SH-SY5Y (cell line): ENCODE measurements at regions not wholly inside any gene's neighbourhood (a gene's known extent, or its start where the extent isn't known, plus 50 kb on each side); places are given as distances from the start of the nearest gene placed in this dataset.

ENCODE experiments used
- GATA2 ChIP-seq: IDR thresholded peaks from 2 replicates; pipeline ENCODE4 v1.6.1; 2011; ENCODE audit warnings: mild to moderate bottlenecking, low read depth, low read length
- GATA3 ChIP-seq: IDR thresholded peaks from 2 replicates; pipeline ENCODE4 v1.6.1; 2011; ENCODE audit warnings: low read depth, mild to moderate bottlenecking, low read length, moderate library complexity

DNA sequence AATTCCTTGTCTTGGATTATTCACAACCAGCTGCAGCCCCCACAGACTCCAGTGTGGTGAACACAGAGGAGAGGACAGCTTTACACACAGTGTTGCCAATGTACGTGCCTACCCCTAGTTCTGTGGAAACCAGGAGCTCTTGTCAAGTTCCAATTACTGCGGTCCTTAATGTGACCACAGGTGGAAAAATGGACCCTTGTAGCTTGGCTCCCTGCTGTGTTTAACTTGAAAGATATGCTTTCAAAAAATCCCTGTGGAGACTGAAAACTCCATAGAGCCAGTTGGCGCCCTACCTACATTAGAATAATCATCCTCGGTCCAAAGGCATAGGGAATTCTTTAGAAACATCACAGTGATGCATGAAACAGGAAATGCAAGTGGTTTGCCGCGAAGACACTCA lies 118.3 kb upstream of the SLC22A23 start:
- TF ChIP-seq GATA2 (no peak), GATA3 (no peak)

DNA sequence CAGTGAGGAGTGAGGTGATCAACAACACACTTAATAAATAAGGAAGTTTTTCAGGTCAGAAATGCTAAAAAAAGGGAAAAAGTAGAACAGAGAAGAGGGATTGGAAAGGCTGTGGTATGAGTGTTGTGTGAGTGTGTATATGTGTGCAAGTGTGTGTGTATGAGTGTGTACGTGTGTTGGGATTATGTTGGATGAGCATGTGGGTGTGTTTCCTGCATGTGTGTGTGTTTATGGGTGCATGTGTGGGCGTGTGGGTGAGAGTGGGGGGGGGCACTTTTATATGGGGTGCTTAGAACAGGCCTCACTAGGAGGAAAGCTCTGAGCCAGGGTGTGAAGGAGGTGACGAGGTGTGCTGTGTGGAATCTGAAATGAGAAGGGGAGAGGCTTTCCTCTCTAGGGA lies 116.8 kb upstream of the SLC22A23 start:
- TF ChIP-seq GATA2 (no peak), GATA3 (no peak)

DNA sequence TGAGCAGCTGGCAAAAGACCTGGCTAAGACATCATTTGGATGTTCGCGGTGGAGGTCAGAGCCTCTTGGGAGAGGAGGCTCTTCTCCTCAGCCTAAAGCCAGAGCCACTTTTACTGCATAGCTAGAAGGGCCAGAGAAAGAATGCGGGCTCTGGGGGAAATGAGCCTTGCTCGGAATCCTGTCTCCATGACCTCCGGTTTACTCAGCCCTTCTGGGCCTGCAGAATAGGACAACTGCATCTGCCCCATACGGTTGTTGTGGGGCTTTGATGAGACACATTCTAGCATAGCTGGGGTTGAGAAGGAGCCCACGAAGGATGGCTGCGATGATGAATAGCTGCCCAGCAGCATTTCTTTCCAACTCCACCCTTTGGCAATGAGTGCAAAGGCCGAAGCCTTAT lies 115.0 kb upstream of the SLC22A23 start:
- TF ChIP-seq GATA2 (no peak), GATA3 (no peak)

DNA sequence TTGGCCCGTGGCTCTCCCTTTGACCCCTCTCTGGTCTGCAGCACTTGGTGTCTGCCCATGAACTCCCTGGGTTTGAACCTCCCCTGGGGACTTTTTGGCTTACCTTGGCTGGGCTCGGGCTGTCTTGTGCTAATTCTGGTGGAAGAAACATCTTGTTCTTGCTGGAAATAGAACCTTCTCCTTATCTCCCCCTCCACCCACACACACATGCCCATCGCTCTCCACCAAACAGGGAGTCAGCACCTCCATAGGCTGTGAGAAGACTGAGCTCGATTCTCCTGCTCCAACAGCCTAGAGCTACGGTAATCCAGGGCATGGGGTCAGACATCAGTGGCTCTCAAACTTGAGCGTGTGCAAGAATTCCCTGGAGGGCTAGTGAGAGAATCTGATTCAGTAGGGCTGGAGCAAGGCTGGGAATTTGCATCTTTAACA lies 114.4 kb upstream of the SLC22A23 start:
- TF ChIP-seq GATA3 (no peak), GATA2 (no peak)

DNA sequence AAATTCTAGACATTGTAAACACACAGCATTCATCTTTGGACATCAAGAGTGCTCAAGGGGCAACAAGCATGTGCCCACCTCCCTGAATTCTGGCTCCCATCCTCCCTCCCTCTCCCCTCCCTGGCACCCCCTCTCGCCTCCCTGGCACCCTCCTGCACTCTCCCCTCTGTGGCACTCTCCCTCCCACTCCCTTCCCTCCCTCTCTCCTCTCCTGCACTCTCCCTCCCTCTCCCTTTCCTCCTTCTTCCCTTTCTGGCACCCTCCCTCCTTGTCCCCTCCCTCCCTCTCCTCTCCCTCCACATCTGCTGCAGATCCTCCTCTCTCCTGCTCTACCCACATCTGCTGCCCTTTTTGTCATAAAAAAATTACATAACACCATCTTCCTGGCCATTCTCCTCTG lies 113.0 kb upstream of the SLC22A23 start:
- TF ChIP-seq GATA3: no peak
- TF ChIP-seq GATA2: no peak

DNA sequence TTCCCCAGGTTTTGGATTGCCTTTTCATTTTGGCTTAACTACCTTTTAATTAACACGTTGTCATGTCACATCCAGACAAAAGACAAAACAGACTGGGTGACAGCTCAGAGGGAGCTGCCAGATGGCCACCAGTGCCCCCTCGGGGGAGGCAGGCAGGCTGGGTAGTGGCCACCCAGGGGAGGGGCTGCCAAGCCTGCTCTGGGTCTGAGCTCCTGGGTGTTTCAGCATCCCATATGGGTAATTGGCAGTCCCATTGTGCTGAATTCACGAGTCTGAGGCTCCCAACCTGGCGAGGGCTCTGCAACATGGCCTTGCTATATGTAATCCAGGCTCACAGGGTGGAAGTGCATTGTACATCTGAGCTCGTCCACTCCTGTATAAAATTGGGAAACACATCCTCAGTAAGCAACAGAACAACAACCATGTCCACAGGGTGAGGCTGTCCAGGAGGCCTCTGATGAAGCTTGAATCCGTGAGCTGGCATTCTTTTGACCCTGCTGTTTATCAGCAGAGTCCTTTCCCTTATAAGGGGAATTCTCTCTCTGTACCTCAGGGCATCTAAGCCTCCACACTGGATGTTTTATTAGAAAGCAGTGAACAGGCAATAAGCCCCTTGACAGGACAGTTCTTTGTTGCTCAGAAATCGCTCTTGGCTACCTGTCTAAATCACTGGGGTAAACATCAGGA lies 111.7 kb upstream of the SLC22A23 start:
- TF ChIP-seq GATA3 (no peak), GATA2 (no peak)

DNA sequence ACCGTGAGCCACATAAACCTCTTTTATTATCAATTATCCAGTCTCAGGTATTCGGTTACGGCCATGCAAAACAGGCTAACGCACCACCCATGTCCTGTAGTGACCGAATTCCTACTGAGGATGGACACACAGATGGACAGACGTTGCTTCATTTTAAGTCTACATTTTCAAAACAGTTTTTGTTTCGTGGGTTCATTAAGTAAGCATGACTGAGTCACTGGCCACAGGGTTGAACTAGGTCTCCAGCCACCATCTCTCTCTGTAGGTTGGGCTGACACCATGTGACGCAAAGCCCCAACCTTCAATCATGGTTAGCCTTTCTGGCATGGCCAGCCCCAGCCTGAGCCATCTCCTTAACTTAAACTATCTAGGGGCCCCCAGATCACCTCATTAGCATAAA lies 110.0 kb upstream of the SLC22A23 start:
- TF ChIP-seq GATA2: no peak
- TF ChIP-seq GATA3: no peak

DNA sequence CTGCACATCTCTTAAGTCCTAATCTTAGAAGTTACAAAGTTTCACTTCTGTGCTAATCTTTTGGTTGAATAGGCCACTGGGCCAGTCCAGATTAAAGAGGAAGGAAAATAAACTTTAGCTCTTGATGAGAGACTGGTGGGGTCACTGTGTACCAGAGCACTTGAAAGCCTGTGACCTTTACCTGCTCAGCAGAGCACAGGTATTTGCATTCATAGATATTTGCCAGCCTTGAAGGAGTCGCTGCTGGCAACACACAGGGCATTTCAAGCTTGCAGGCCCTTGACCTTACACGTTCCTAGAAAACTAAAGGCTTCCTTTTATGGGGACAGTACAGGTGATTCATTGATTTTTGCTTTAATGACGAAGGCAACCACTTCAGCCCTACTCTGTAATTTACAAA lies 108.4 kb upstream of the SLC22A23 start:
- TF ChIP-seq GATA3 (no peak), GATA2 (no peak)

DNA sequence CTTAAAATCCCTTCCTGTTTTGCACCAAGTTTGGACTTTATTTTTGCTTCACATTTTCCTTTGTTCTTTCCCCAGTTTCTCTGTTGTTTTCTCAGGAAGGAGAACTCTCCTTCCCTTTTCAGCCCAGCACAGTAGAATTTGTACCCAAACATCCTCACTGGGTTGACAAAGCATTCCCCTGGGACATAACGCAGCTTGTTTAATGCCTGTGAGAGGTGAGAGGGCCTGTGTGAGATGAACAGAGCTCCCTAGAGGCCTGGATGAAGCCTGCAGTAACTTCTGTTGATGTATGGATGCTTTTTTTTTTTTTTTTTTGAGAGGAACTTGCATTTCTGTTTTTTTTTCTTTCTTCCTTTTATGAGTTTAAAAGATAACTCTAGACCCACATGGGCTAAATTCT lies 104.9 kb upstream of the SLC22A23 start:
- TF ChIP-seq GATA2 (no peak), GATA3 (no peak)

DNA sequence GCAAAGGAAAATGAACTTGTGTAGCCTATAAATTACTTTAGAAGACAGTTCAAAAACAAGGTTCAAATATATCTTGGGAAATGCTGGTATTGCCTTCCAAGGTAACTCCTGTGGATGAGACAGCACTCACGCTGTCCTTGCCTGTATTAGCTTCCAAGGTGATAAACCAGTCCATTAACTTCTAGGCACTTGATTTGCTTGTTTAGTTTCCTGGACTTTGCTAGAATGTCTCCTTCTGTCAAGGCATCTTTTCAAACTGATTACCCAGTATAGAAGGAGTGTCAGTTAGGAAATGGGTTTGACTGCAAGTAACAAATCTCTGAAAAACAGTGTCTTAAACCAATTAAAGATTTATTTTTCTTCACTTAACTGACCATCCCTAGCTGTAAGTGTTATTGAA lies 103.4 kb upstream of the SLC22A23 start:
- TF ChIP-seq GATA2 (no peak), GATA3 (no peak)

DNA sequence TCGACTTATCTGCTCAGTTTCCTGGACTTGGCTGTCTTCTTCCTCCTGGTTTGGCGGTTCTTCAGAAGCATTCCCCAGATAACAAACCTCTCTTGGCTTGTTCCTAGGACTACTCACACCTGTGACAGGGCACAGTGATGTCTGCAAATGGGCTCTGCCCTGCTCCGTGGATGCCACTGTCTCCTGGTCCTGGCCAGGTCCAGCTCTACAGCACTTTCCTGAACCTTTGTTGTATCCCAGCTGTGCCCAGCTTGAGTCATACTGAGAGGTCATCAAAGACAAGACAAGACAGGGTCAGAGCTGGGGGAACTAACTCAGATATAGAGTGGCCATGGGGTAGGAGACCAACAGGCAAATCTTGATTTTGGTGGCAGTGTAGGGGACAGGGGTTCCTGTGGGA lies 102.7 kb upstream of the SLC22A23 start:
- TF ChIP-seq GATA3 (no peak), GATA2 (no peak)

DNA sequence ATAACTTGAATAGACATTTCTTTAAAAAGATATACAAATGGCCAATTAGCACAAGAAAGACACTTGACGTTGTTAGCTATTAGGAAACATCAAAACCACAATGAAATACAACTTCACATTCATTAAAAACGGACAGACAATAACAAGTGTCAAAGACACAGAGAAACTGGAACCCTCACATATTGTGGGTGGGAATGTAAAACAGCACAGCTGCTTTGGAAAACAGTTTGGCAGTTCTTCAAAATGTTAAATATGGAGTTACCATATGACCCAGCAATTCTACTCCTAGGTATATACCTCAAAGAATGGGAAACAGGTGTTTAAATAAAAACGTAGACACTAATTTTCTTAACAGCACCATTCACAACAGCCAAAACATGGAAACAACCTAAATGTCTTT lies 100.5 kb upstream of the SLC22A23 start:
- TF ChIP-seq GATA3: no peak
- no peak for TF ChIP-seq GATA2

DNA sequence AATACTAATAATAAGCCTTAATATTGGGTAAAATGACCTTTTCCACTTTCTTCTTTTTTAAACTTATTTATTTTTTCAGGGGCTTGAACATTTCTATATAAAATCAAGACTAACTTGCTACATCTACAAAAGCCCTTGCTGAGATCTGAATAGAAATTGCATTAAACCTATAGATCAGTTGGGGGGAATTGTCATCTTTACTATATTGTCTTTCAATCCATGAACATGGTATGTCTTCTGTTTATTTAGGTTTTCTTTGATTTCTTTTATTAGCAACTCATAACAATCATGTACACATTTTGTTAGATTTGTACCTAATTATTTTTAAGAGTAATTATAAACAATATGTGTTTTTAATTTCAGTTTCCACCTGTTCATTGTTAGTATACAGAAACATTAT lies 96.4 kb upstream of the SLC22A23 start:
- TF ChIP-seq GATA3: no peak
- TF ChIP-seq GATA2: no peak

DNA sequence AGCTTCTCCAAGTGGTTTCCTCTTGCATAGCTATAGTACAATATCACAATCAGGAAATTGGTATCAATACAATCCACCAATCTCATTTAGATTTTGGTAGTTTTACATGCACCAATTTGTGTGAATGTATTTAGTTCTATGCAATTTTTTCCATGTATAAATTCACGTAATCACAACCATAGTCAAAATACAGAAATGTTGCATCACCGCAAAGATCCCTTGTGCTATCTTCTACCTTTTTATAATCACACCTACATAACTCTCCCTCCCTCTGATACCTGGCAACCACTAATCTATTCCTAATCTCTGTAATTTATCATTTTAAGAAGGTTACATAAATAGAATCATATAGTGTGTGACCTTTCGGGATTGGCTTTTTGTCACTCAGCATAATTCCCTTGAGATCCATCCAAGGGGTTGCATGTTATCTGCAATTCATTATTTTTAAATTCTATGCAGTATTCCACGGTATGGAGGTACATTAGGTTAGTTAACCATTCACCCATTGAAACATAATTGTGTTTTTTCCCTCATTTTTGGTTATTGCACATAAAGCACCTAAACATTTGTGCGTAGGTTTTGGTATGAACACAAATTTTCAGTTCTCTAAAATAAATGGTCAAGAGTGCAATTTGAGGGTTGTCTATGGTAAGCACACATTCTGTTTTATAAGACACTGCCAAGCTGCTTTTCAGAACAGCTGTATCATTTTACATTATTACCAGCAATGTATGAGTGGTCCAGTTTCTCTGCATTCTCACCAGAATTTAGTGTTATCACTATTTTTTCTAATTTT lies 95.1 kb upstream of the SLC22A23 start:
- TF ChIP-seq GATA3 (no peak), GATA2 (no peak)

DNA sequence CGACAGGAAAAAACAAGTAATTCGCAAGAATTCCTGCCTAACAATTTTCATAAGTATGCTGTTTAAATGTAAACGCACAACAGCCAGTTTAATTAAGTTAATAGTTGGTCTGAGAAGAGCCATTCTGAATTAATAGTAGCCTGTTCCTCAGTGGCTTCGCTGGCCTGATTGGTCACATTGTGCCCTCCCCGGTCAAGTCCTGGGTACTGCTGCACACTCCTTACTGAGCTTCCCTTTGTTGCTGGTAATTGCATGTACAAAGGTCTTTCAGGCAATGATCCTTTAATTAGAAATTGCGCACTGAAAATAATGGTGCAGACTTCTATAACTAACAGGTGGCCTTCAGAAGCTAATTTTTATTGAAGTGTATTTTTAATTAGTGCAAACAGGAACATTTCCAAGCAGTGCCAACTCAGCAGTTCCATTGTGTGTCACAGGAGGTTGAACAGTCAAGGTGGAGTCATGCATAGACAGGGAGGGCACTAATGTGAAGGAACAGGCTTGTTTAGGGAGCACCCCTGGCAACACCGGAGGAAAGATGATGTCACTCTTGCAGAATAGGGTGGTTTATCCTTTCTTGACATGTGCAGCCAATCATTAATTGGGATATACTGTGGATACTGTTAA lies 92.6 kb upstream of the SLC22A23 start:
- TF ChIP-seq GATA3 (no peak), GATA2 (no peak)
